WTC11 (cell line): ENCODE measurements at regions not wholly inside any gene's neighbourhood (a gene's known extent, or its start where the extent isn't known, plus 50 kb on each side); places are given as distances from the start of the nearest gene placed in this dataset.

Source experiments
- ATAC-seq: fragments of 200-7000 bp; cut with Tn5 transposase; 2 replicates; pipeline ENCODE4 v1.10.0; 2021; ENCODE audit warnings: mild to moderate bottlenecking, moderate library complexity
- CTCF ChIA-PET: fragments of 300-600 bp; sonication (Branson Sonifier 250); formaldehyde crosslinking; loops from one replicate; lab custom pipeline; 2021; ENCODE audit warnings: antibody characterized with exemption; lab: Charles Lee
- POLR2A ChIA-PET: fragments of 350-600 bp; sonication (Branson Sonifier 250); formaldehyde crosslinking; loops from one replicate; lab custom pipeline; 2021; ENCODE audit warnings: antibody characterized with exemption; lab: Charles Lee
- DNase-seq: peaks from one replicate; pipeline ENCODE4 v3.0.0; 2021; ENCODE audit warnings: low spot score
- H3K27ac Mint-ChIP-seq: 2 replicates; pipeline ENCODE4 v1.8.0; 2021; ENCODE audit warnings: mixed read lengths
- H3K27me3 Mint-ChIP-seq: 2 replicates; pipeline ENCODE4 v1.8.0; 2021; ENCODE audit warnings: low read depth, mild to moderate bottlenecking, moderate library complexity, mixed read lengths
- H3K36me3 Mint-ChIP-seq: 2 replicates; pipeline ENCODE4 v1.8.0; 2021; ENCODE audit warnings: mixed read lengths
- H3K4me1 Mint-ChIP-seq: 2 replicates; pipeline ENCODE4 v1.8.0; 2022; ENCODE audit warnings: mixed read lengths
- H3K4me3 Mint-ChIP-seq: 2 replicates; pipeline ENCODE4 v1.8.0; 2021; ENCODE audit warnings: mild to moderate bottlenecking, moderate library complexity, mixed read lengths
- H3K9me3 Mint-ChIP-seq: 2 replicates; pipeline ENCODE4 v1.8.0; 2021; ENCODE audit warnings: mixed read lengths
- CBFB ChIP-seq: sonication (generic); formaldehyde crosslinking; IDR thresholded peaks from 2 replicates; pipeline ENCODE4 v1.8.1; 2022; ENCODE audit warnings: mild to moderate bottlenecking, low read depth, missing genetic modification reagents
- CREB1 ChIP-seq: sonication (generic); formaldehyde crosslinking; IDR thresholded peaks from 2 replicates; pipeline ENCODE4 v1.8.0; 2023; ENCODE audit warnings: mild to moderate bottlenecking, missing genetic modification reagents
- CREM ChIP-seq: sonication (generic); formaldehyde crosslinking; IDR thresholded peaks from 2 replicates; pipeline ENCODE4 v1.8.1; 2022; ENCODE audit warnings: mild to moderate bottlenecking, missing genetic modification reagents, moderate library complexity
- FOXK1 ChIP-seq: sonication (generic); formaldehyde crosslinking; IDR thresholded peaks from 2 replicates; pipeline ENCODE4 v1.8.0; 2022; ENCODE audit warnings: mild to moderate bottlenecking, moderate library complexity, missing genetic modification reagents
- FOXP4 ChIP-seq: sonication (generic); formaldehyde crosslinking; IDR thresholded peaks from 2 replicates; pipeline ENCODE4 v1.8.0; 2022; ENCODE audit warnings: mild to moderate bottlenecking, missing genetic modification reagents
- NFYB ChIP-seq: sonication (generic); formaldehyde crosslinking; conservative IDR thresholded peaks from 2 replicates; pipeline ENCODE4 v1.8.0; 2022; ENCODE audit warnings: low read depth, missing genetic modification reagents
- PRRX2 ChIP-seq: fragments of 250-450 bp; sonication (Bioruptor Pico); IDR thresholded peaks from 2 replicates; pipeline ENCODE4 v1.8.0; 2021; ENCODE audit warnings: mild to moderate bottlenecking
- SOX15 ChIP-seq: fragments of 250-450 bp; sonication (Bioruptor Pico); IDR thresholded peaks from 2 replicates; pipeline ENCODE4 v1.9.0; 2021; ENCODE audit warnings: mild to moderate bottlenecking
- TEAD4 ChIP-seq: sonication (generic); formaldehyde crosslinking; IDR thresholded peaks from 2 replicates; pipeline ENCODE4 v1.8.0; 2022; ENCODE audit warnings: mild to moderate bottlenecking, missing genetic modification reagents
- TP53 ChIP-seq: sonication (generic); formaldehyde crosslinking; IDR thresholded peaks from 2 replicates; pipeline ENCODE4 v1.8.1; 2023; ENCODE audit warnings: mild to moderate bottlenecking, missing genetic modification reagents
- ZBTB43 ChIP-seq: sonication (generic); formaldehyde crosslinking; IDR thresholded peaks from 2 replicates; pipeline ENCODE4 v1.8.1; 2023; ENCODE audit warnings: mild to moderate bottlenecking, missing genetic modification reagents
- ZNF121 ChIP-seq: sonication (generic); formaldehyde crosslinking; IDR thresholded peaks from 2 replicates; pipeline ENCODE4 v1.8.0; 2023; ENCODE audit warnings: missing genetic modification reagents
- ZNF138 ChIP-seq: sonication (generic); formaldehyde crosslinking; conservative IDR thresholded peaks from 2 replicates; pipeline ENCODE4 v1.8.1; 2022; ENCODE audit warnings: mild to moderate bottlenecking, moderate library complexity, missing genetic modification reagents
- ZNF396 ChIP-seq: fragments of 250-450 bp; sonication (Bioruptor Pico); IDR thresholded peaks from 2 replicates; pipeline ENCODE4 v1.8.0; 2021; ENCODE audit warnings: mild to moderate bottlenecking, moderate library complexity, borderline replicate concordance
- ZNF423 ChIP-seq: fragments of 250-450 bp; sonication (Bioruptor Pico); IDR thresholded peaks from 2 replicates; pipeline ENCODE4 v2.1.2; 2022; ENCODE audit warnings: mild to moderate bottlenecking, moderate library complexity
- ZNF671 ChIP-seq: fragments of 250-450 bp; sonication (Bioruptor Pico); IDR thresholded peaks from 2 replicates; pipeline ENCODE4 v1.8.0; 2021; ENCODE audit warnings: mild to moderate bottlenecking
- TF ChIP-seq, protein P1 (sequence below): sonication (generic); formaldehyde crosslinking; IDR thresholded peaks from 2 replicates; pipeline ENCODE4 v1.8.0; 2022; ENCODE audit warnings: mild to moderate bottlenecking, missing genetic modification reagents
- TF ChIP-seq, protein P2 (sequence below): sonication (generic); formaldehyde crosslinking; IDR thresholded peaks from 2 replicates; pipeline ENCODE4 v1.8.0; 2022; ENCODE audit warnings: missing genetic modification reagents

DNA sequence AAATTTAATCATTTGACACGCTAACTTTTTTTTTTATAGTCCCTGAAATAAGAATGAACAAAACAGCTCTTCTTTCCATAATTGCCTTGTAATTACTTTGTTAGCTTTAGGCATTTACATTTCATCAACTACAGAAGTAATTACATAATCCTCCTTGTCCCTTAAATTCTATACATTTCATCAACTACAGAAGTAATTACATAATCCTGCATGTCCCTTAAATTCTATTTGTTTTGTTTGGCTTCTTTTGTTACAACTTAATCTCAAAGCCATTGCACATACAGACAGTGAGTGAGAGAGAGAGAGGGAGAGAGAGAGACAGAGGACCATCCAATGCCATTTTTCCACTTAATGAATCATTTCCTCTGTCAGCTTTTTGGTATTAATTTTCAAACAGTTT, 873.2 kb downstream of the METTL15 start (continued):
- no peak for TF ChIP-seq CREM (CRISPR knock-in tag)
- TF ChIP-seq, protein P1, sequence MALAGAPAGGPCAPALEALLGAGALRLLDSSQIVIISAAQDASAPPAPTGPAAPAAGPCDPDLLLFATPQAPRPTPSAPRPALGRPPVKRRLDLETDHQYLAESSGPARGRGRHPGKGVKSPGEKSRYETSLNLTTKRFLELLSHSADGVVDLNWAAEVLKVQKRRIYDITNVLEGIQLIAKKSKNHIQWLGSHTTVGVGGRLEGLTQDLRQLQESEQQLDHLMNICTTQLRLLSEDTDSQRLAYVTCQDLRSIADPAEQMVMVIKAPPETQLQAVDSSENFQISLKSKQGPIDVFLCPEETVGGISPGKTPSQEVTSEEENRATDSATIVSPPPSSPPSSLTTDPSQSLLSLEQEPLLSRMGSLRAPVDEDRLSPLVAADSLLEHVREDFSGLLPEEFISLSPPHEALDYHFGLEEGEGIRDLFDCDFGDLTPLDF (CRISPR knock-in tag) = no peak

GRCh38 chr11:28976801-28977145, 868.6 kb downstream of the METTL15 start:
- no peak for TF ChIP-seq PRRX2 (CRISPR knock-in tag)
- TF ChIP-seq TP53 (CRISPR knock-in tag) = no peak
- H3K27ac Mint-ChIP-seq = peak overlapping the region; percentile 46; the same call in 1 of the 2 replicates
- no peaks in the 10 kb centered on the region for H3K9me3 Mint-ChIP-seq
- CTCF ChIA-PET = no interaction called here
- no peaks in the 10 kb centered on the region for H3K36me3 Mint-ChIP-seq
- peaks cover 1% of the 10 kb centered on the region for H3K27me3 Mint-ChIP-seq
- H3K4me3 Mint-ChIP-seq = no peak overlapping the region
- ATAC-seq (no peak), DNase-seq (no peak)
- 0 out of 2 replicates have a peak, but pooled peaks cover 2% of the 10 kb centered on the region for H3K4me1 Mint-ChIP-seq
- POLR2A ChIA-PET = no interaction called here

- DNase-seq (no peak), ATAC-seq (no peak)
- ChIA-PET CTCF (no interaction called here), POLR2A (no interaction called here)
- Mint-ChIP-seq H3K27me3 (peaks cover 7% of the 10 kb centered on the region), H3K27ac (peak overlapping the region; percentile 46; the same call in 1 of the 2 replicates), H3K9me3 (no peaks in the 10 kb centered on the region), H3K4me1 (no peaks in the 10 kb centered on the region), H3K36me3 (no peaks in the 10 kb centered on the region), H3K4me3 (no peak overlapping the region)
- TF ChIP-seq CREB1 (CRISPR knock-in tag) (no peak), ZNF671 (no peak), CBFB (CRISPR knock-in tag) (no peak), TEAD4 (CRISPR knock-in tag) (no peak), ZNF138 (CRISPR knock-in tag) (no peak), ZNF396 (CRISPR knock-in tag) (no peak), SOX15 (CRISPR knock-in tag) (no peak), ZBTB43 (CRISPR knock-in tag) (no peak)
- TF ChIP-seq, protein P2, sequence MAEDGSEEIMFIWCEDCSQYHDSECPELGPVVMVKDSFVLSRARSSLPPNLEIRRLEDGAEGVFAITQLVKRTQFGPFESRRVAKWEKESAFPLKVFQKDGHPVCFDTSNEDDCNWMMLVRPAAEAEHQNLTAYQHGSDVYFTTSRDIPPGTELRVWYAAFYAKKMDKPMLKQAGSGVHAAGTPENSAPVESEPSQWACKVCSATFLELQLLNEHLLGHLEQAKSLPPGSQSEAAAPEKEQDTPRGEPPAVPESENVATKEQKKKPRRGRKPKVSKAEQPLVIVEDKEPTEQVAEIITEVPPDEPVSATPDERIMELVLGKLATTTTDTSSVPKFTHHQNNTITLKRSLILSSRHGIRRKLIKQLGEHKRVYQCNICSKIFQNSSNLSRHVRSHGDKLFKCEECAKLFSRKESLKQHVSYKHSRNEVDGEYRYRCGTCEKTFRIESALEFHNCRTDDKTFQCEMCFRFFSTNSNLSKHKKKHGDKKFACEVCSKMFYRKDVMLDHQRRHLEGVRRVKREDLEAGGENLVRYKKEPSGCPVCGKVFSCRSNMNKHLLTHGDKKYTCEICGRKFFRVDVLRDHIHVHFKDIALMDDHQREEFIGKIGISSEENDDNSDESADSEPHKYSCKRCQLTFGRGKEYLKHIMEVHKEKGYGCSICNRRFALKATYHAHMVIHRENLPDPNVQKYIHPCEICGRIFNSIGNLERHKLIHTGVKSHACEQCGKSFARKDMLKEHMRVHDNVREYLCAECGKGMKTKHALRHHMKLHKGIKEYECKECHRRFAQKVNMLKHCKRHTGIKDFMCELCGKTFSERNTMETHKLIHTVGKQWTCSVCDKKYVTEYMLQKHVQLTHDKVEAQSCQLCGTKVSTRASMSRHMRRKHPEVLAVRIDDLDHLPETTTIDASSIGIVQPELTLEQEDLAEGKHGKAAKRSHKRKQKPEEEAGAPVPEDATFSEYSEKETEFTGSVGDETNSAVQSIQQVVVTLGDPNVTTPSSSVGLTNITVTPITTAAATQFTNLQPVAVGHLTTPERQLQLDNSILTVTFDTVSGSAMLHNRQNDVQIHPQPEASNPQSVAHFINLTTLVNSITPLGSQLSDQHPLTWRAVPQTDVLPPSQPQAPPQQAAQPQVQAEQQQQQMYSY = no peak
These were observed 868.0 kb downstream of the METTL15 start for GRCh38 chr11:28976012-28976800.

- DNase-seq = no peak
- H3K27ac Mint-ChIP-seq = peak overlapping the region; percentile 4; the same call in 1 of the 2 replicates
These were observed 861.6 kb downstream of the METTL15 start for GRCh38 chr11:28969832-28970231.

More at GRCh38 chr11:28969832-28970231, 861.6 kb downstream of the METTL15 start:
- ChIA-PET CTCF (interaction anchor here (1.3 kb wide), 1 partner anchor 51 kb away, joined by 4 read pairs; no protein-coding TSS in a partner anchor), POLR2A (no interaction called here)
- peak overlapping the region; percentile 9; the same call in 1 of the 2 replicates for H3K4me3 Mint-ChIP-seq
- peaks cover 5% of the 10 kb centered on the region; the same call in 1 of the 2 replicates for H3K9me3 Mint-ChIP-seq
- H3K4me1 Mint-ChIP-seq = peaks cover 17% of the 10 kb centered on the region
- peaks cover 48% of the 10 kb centered on the region for H3K27me3 Mint-ChIP-seq
- H3K36me3 Mint-ChIP-seq = no peaks in the 10 kb centered on the region
- ATAC-seq = peak; percentile 97
- no peak for TF ChIP-seq ZNF423 (CRISPR knock-in tag)
- TF ChIP-seq CREM (CRISPR knock-in tag) = no peak
- TF ChIP-seq ZNF121 (CRISPR knock-in tag) = no peak
- TF ChIP-seq FOXK1 = peak; percentile 57; the same call in 1 of the 2 replicates
- no peak for TF ChIP-seq NFYB (CRISPR knock-in tag)
- TF ChIP-seq FOXP4 (CRISPR knock-in tag) = peak; percentile 89; the same call in 1 of the 2 replicates
